B cell (primary cell): ENCODE measurements at regions not wholly inside any gene's neighbourhood (a gene's known extent, or its start where the extent isn't known, plus 50 kb on each side); places are given as distances from the start of the nearest gene placed in this dataset.
"Not testable (repeated sequence)": the region's sequence is repeated elsewhere in the genome, so short reads cannot be mapped to it uniquely, and the experiment has no call there.

Experiments used
- ATAC-seq: fragments of 200-7000 bp; cut with Tn5 transposase; one replicate; pipeline ENCODE4 v1.10.0; 2021; ENCODE audit warnings: low read depth, mild to moderate bottlenecking, moderate number of reproducible peaks, moderate library complexity
- CTCF ChIA-PET: fragments of 350-600 bp; sonication (Branson Sonifier 250); formaldehyde crosslinking; loops from one replicate; lab custom pipeline; 2021; ENCODE audit warnings: antibody characterized with exemption, inconsistent platforms; lab: Charles Lee
- POLR2A ChIA-PET: fragments of 350-600 bp; sonication (Branson Sonifier 250); formaldehyde crosslinking; loops from one replicate; lab custom pipeline; 2021; ENCODE audit warnings: antibody characterized with exemption; lab: Charles Lee
- DNase-seq: peaks from one replicate; pipeline ENCODE4 v3.0.0; 2013
- H2AFZ ChIP-seq: 2 replicates; pipeline ENCODE4 v1.6.1; 2012; ENCODE audit warnings: mild to moderate bottlenecking, low read depth, low read length; ENCODE audit not compliant: insufficient read depth, poor library complexity, severe bottlenecking
- H3K27ac ChIP-seq, 2 donors: 1 replicate in 1 of 2; 2 replicates in 1 of 2; pipeline ENCODE4 v1.5.1; 2012 to 2013; ENCODE audit warnings: low read length in 2 of 2, mild to moderate bottlenecking in 2 of 2, moderate library complexity in 1 of 2
- H3K27me3 ChIP-seq, 4 experiments: fragments of 200-600 bp in 1 of 4; sonication (generic) in 1 of 4; replicated peaks in 1 of 4; 1 replicate in 2 of 4; 2 replicates in 2 of 4; pipeline versions ENCODE4 v1.6.1 to v1.7.0; 2013 to 2016; ENCODE audit warnings: low read length in 3 of 4, mild to moderate bottlenecking in 2 of 4, mixed read lengths in 1 of 4, moderate library complexity in 1 of 4; ENCODE audit not compliant: insufficient read depth in 4 of 4, control insufficient read depth in 3 of 4; ENCODE audit errors: control extremely low read depth in 1 of 4
- H3K36me3 ChIP-seq, 2 experiments: replicated peaks in 1 of 2; 1 replicate in 1 of 2; 2 replicates in 1 of 2; pipeline versions ENCODE4 v1.6.1 to v1.7.1; 2013; ENCODE audit warnings: low read length in 1 of 2; ENCODE audit not compliant: insufficient read depth in 2 of 2, control insufficient read depth in 1 of 2; ENCODE audit errors: control extremely low read depth in 1 of 2, extremely low read depth in 1 of 2
- H3K4me1 ChIP-seq, 2 donors: fragments of 200-600 bp in 1 of 2; sonication (generic) in 1 of 2; 1 replicate in 1 of 2; 2 replicates in 1 of 2; pipeline versions ENCODE4 v1.5.1 to v1.6.1; 2013 to 2017; ENCODE audit warnings: low read length in 2 of 2; ENCODE audit not compliant: control insufficient read depth in 2 of 2, insufficient read depth in 2 of 2
- H3K4me2 ChIP-seq: replicated peaks from 2 replicates; pipeline ENCODE3; 2012; ENCODE audit warnings: mild to moderate bottlenecking, low read depth, low read length; ENCODE audit not compliant: poor library complexity, severe bottlenecking
- H3K4me3 ChIP-seq, 5 experiments: fragments of 200-600 bp in 1 of 5; sonication (generic) in 1 of 5; 1 replicate in 3 of 5; 2 replicates in 2 of 5; pipeline versions ENCODE4 v1.5.1 to v1.7.0; 2011 to 2016; ENCODE audit warnings: low read length in 4 of 5, mild to moderate bottlenecking in 4 of 5, low read depth in 2 of 5, control low read depth in 1 of 5, moderate library complexity in 1 of 5; ENCODE audit not compliant: insufficient read depth in 1 of 5; ENCODE audit errors: control extremely low read depth in 1 of 5, extremely low read depth in 1 of 5
- H3K79me2 ChIP-seq: fragments of 200-600 bp; sonication (generic); one replicate; pipeline ENCODE4 v1.6.0; 2016; ENCODE audit warnings: low read length; ENCODE audit not compliant: control insufficient read depth, insufficient read depth
- H3K9ac ChIP-seq: fragments of 200-600 bp; sonication (generic); 2 replicates; pipeline ENCODE4 v1.6.1; 2017; ENCODE audit warnings: mild to moderate bottlenecking, low read length, moderate library complexity
- H3K9me3 ChIP-seq, 3 donors: one replicate each; pipeline versions ENCODE4 v1.6.1 to v1.7.1; 2013; ENCODE audit warnings: low read length in 2 of 3; ENCODE audit not compliant: control insufficient read depth in 2 of 3, insufficient read depth in 1 of 3; ENCODE audit errors: control extremely low read depth in 1 of 3
- H4K20me1 ChIP-seq: 2 replicates; pipeline ENCODE4 v1.6.0; 2012; ENCODE audit warnings: mild to moderate bottlenecking, low read length; ENCODE audit not compliant: insufficient read depth, control insufficient read depth, poor library complexity, severe bottlenecking
- H3K27ac Mint-ChIP-seq: one replicate; pipeline ENCODE4 v1.8.0; 2021; ENCODE audit warnings: mixed read lengths
- H3K27me3 Mint-ChIP-seq: one replicate; pipeline ENCODE4 v1.8.0; 2021; ENCODE audit warnings: mixed read lengths
- H3K4me1 Mint-ChIP-seq: one replicate; pipeline ENCODE4 v1.8.0; 2021; ENCODE audit warnings: mixed read lengths
- H3K4me3 Mint-ChIP-seq: one replicate; pipeline ENCODE4 v1.8.0; 2021; ENCODE audit warnings: mixed read lengths
- H3K9me3 Mint-ChIP-seq: one replicate; pipeline ENCODE4 v1.8.0; 2022; ENCODE audit warnings: mixed read lengths; ENCODE audit not compliant: insufficient read depth
- EZH2 ChIP-seq: IDR thresholded peaks from 2 replicates; pipeline ENCODE4 v1.6.1; 2012; ENCODE audit warnings: borderline replicate concordance, low read depth, mild to moderate bottlenecking, moderate library complexity, low read length; ENCODE audit not compliant: insufficient read depth, poor library complexity, severe bottlenecking
- WGBS: methylation state at CpG from one replicate; pipeline ENCODE4 v1.1.5; 2013; ENCODE audit warnings: missing lambda C conversion rate; ENCODE audit not compliant: insufficient coverage; 5-methylcytosine and 5-hydroxymethylcytosine counted together
- intact Hi-C: fragments of 100-400 bp; cut with micrococcal nuclease; formaldehyde crosslinking; loops from one replicate; pipeline ENCODE4 v1.10.0; 2022
- TF ChIP-seq, protein P1 (sequence below): fragments of 200-600 bp; IDR thresholded peaks from one replicate; pipeline ENCODE4 v1.8.0; 2022; ENCODE audit warnings: antibody characterized with exemption, mild to moderate bottlenecking

GRCh38 chr3:116515973-116516372 lies 70.7 kb upstream of the LSAMP start:
- H3K27ac Mint-ChIP-seq: no peak overlapping the region
- Histone ChIP-seq H3K27me3 (no peaks in the 10 kb centered on the region), H3K4me1 (no peaks in the 10 kb centered on the region), H4K20me1 (no peaks in the 10 kb centered on the region), H3K4me2 (no peak overlapping the region), H3K27ac (no peak overlapping the region), H2AFZ (no peak overlapping the region), H3K9me3 (peaks cover 0 to 2% (median 0%) of the 10 kb centered on the region in 3 donors), H3K36me3 (no peaks in the 10 kb centered on the region), H3K79me2 (no peaks in the 10 kb centered on the region), H3K9ac (no peak overlapping the region), H3K4me3 (no peak overlapping the region)
- intact Hi-C loops: no loop called here
- TF ChIP-seq EZH2: no peak
- TF ChIP-seq, protein P1, sequence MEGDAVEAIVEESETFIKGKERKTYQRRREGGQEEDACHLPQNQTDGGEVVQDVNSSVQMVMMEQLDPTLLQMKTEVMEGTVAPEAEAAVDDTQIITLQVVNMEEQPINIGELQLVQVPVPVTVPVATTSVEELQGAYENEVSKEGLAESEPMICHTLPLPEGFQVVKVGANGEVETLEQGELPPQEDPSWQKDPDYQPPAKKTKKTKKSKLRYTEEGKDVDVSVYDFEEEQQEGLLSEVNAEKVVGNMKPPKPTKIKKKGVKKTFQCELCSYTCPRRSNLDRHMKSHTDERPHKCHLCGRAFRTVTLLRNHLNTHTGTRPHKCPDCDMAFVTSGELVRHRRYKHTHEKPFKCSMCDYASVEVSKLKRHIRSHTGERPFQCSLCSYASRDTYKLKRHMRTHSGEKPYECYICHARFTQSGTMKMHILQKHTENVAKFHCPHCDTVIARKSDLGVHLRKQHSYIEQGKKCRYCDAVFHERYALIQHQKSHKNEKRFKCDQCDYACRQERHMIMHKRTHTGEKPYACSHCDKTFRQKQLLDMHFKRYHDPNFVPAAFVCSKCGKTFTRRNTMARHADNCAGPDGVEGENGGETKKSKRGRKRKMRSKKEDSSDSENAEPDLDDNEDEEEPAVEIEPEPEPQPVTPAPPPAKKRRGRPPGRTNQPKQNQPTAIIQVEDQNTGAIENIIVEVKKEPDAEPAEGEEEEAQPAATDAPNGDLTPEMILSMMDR: no peak
- no peak for DNase-seq
- POLR2A ChIA-PET: no interaction called here
- no peaks in the 10 kb centered on the region for H3K9me3 Mint-ChIP-seq
- H3K4me3 Mint-ChIP-seq: no peak overlapping the region
- no peaks in the 10 kb centered on the region for H3K27me3 Mint-ChIP-seq
- WGBS: no CpG with 5 or more reads among the region's 2 CpGs
- CTCF ChIA-PET: no interaction called here
- ATAC-seq: no peak
- H3K4me1 Mint-ChIP-seq: no peaks in the 10 kb centered on the region

- Histone ChIP-seq H3K4me2 (no peak overlapping the region), H3K79me2 (no peaks in the 10 kb centered on the region), H3K9ac (no peak overlapping the region), H3K9me3 (peaks cover 0 to 2% (median 0%) of the 10 kb centered on the region in 3 donors), H3K27ac (no peak overlapping the region), H3K27me3 (no peaks in the 10 kb centered on the region), H2AFZ (no peak overlapping the region), H4K20me1 (no peaks in the 10 kb centered on the region), H3K4me3 (no peak overlapping the region), H3K36me3 (no peaks in the 10 kb centered on the region), H3K4me1 (no peaks in the 10 kb centered on the region)
- no CpG with 5 or more reads among the region's 1 CpG for WGBS
- intact Hi-C loops: no loop called here
- TF ChIP-seq, protein P1: no peak
- no peak for TF ChIP-seq EZH2
- POLR2A ChIA-PET: no interaction called here
- Mint-ChIP-seq H3K27me3 (no peaks in the 10 kb centered on the region), H3K4me3 (no peak overlapping the region), H3K27ac (no peak overlapping the region), H3K4me1 (no peaks in the 10 kb centered on the region), H3K9me3 (no peaks in the 10 kb centered on the region)
- CTCF ChIA-PET: no interaction called here
- no peak for ATAC-seq
- no peak for DNase-seq
These were observed 72.0 kb upstream of the LSAMP start for GRCh38 chr3:116517308-116517707.

DNA sequence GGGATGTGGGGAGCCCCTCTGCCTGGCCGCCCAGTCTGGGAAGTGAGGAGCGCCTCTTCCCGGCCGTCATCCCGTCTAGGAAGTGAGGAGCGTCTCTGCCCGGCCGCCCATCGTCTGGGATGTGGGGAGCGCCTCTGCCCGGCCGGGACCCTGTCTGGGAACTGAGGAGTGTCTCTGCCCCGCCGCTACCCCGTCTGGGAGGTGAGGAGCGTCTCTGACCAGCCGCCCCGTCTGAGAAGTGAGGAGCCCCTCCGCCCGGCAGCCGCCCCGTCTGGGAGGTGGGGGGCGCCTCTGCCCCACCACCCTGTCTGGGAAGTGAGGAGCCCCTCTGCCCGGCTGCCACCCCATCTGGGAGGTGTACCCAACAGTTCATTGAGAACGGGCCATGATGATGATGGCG lies 73.8 kb upstream of the LSAMP start:
- POLR2A ChIA-PET: not testable (repeated sequence)

More for the DNA sequence above, 73.8 kb upstream of the LSAMP start:
- H3K9ac ChIP-seq, H3K36me3 ChIP-seq, H3K27ac ChIP-seq, CTCF ChIA-PET, H3K27me3 Mint-ChIP-seq, H3K9me3 ChIP-seq, H3K4me3 ChIP-seq, H3K4me3 Mint-ChIP-seq, intact Hi-C loops, H3K9me3 Mint-ChIP-seq, H3K4me1 ChIP-seq, H3K27me3 ChIP-seq, DNase-seq, H3K27ac Mint-ChIP-seq, H3K79me2 ChIP-seq, H4K20me1 ChIP-seq, ATAC-seq, H2AFZ ChIP-seq, H3K4me2 ChIP-seq, H3K4me1 Mint-ChIP-seq: not testable (repeated sequence)
- 97% methylated on average over 14 of the region's 26 CpGs for WGBS
